ENCODE measurements at regions not wholly inside any gene's neighbourhood (a gene's known extent, or its start where the extent isn't known, plus 50 kb on each side); places are given as distances from the start of the nearest gene placed in this dataset.

- DNase-seq (ENCODE audit: low read depth), result no peak
- no peak for TF ChIP-seq CTCF (IDR thresholded peaks at IDR 0.05; ENCODE audit: insufficient read depth, low read length)
These were observed 378.3 kb upstream of the MYT1L start for GRCh38 chr2:2709431-2709770.

GRCh38 chr2:2708575-2709430, 377.7 kb upstream of the MYT1L start:
- no peak for DNase-seq (ENCODE audit: low read depth)
- TF ChIP-seq CTCF (IDR thresholded peaks at IDR 0.05; ENCODE audit: insufficient read depth, low read length), result no peak
- no peak overlapping the region for H3K4me3 ChIP-seq (ENCODE audit: low read depth, low read length)

More at GRCh38 chr2:2709431-2709770, 378.3 kb upstream of the MYT1L start:
- H3K4me3 ChIP-seq (ENCODE audit: low read depth, low read length), result no peak overlapping the region

GRCh38 chr2:2707206-2707991, 376.3 kb upstream of the MYT1L start:
- no peak overlapping the region for H3K4me3 ChIP-seq (ENCODE audit: low read depth, low read length)
- no peak for DNase-seq (ENCODE audit: low read depth)
- no peak for TF ChIP-seq CTCF (IDR thresholded peaks at IDR 0.05; ENCODE audit: insufficient read depth, low read length)

- DNase-seq (ENCODE audit: low read depth), result no peak
- no peak overlapping the region for H3K4me3 ChIP-seq (ENCODE audit: low read depth, low read length)
- TF ChIP-seq CTCF (IDR thresholded peaks at IDR 0.05; ENCODE audit: insufficient read depth, low read length), result no peak
These were observed 375.2 kb upstream of the MYT1L start for GRCh38 chr2:2706306-2706705.

GRCh38 chr2:2705871-2706270, 374.8 kb upstream of the MYT1L start:
- no peak overlapping the region for H3K4me3 ChIP-seq (ENCODE audit: low read depth, low read length)
- DNase-seq (ENCODE audit: low read depth), result no peak
- no peak for TF ChIP-seq CTCF (IDR thresholded peaks at IDR 0.05; ENCODE audit: insufficient read depth, low read length)

GRCh38 chr2:2704428-2705090, 373.5 kb upstream of the MYT1L start:
- DNase-seq (ENCODE audit: low read depth), result no peak
- H3K4me3 ChIP-seq (ENCODE audit: low read depth, low read length), result no peak overlapping the region
- TF ChIP-seq CTCF (IDR thresholded peaks at IDR 0.05; ENCODE audit: insufficient read depth, low read length), result no peak

Measured in fibroblast of the aortic adventitia (primary cell).